Panc1 (cell line): ENCODE measurements at regions not wholly inside any gene's neighbourhood (a gene's known extent, or its start where the extent isn't known, plus 50 kb on each side); places are given as distances from the start of the nearest gene placed in this dataset.
"Not testable (repeated sequence)": the region's sequence is repeated elsewhere in the genome, so short reads cannot be mapped to it uniquely, and the experiment has no call there.

Source experiments
- ATAC-seq: fragments of 200-7000 bp; cut with Tn5 transposase; 2 replicates; pipeline ENCODE4 v1.9.1; 2020; ENCODE audit warnings: mild to moderate bottlenecking, moderate library complexity
- BruUV-seq: library from RNA; stranded (reverse); fragments of 400-500 nt; replicated peaks from 2 replicates; lab custom pipeline; 2021; lab: Mats Ljungman, UMichigan
- CTCF ChIA-PET: fragments of 300-600 bp; sonication (Branson Sonifier 250); formaldehyde crosslinking; loops from one replicate; lab custom pipeline; 2022; ENCODE audit warnings: antibody characterized with exemption; lab: Charles Lee
- POLR2A ChIA-PET: fragments of 300-600 bp; sonication (Branson Sonifier 250); formaldehyde crosslinking; loops from one replicate; lab custom pipeline; 2022; ENCODE audit warnings: antibody characterized with exemption; lab: Charles Lee
- DNase-seq: peaks from one replicate; pipeline ENCODE4 v3.0.0-alpha.2; 2010; ENCODE audit warnings: low read depth, low spot score
- H3K27ac ChIP-seq: 2 replicates; pipeline ENCODE4 v1.5.1; 2011; ENCODE audit warnings: mild to moderate bottlenecking, low read length, inconsistent platforms
- H3K27me3 ChIP-seq: fragments of 200-500 bp; sonication (Bioruptor generic); 2 replicates; pipeline ENCODE4 v1.6.0; 2014; ENCODE audit warnings: low read length, inconsistent platforms; ENCODE audit not compliant: control insufficient read depth, insufficient read depth
- H3K36me3 ChIP-seq: fragments of 200-500 bp; sonication (Bioruptor generic); 2 replicates; pipeline ENCODE4 v1.5.1; 2014; ENCODE audit warnings: inconsistent platforms, mild to moderate bottlenecking, low read length, moderate library complexity; ENCODE audit not compliant: control insufficient read depth, insufficient read depth
- H3K4me1 ChIP-seq: 2 replicates; pipeline ENCODE4 v1.5.1; 2011; ENCODE audit warnings: inconsistent platforms, mild to moderate bottlenecking, low read length, moderate library complexity; ENCODE audit not compliant: control insufficient read depth, insufficient read depth
- H3K4me3 ChIP-seq, 2 experiments: 2 replicates each; pipeline ENCODE4 v1.5.1; 2011 to 2012; ENCODE audit warnings: low read depth in 2 of 2, low read length in 2 of 2, mild to moderate bottlenecking in 2 of 2, inconsistent platforms in 1 of 2, moderate library complexity in 1 of 2
- H3K9me3 ChIP-seq: fragments of 200-500 bp; sonication (Bioruptor generic); 2 replicates; pipeline ENCODE4 v1.5.1; 2014; ENCODE audit warnings: low read depth, mild to moderate bottlenecking, inconsistent platforms, low read length, moderate library complexity; ENCODE audit not compliant: control insufficient read depth, insufficient read depth
- CTCF ChIP-seq: fragments of 450-650 bp; IDR thresholded peaks from 2 replicates; pipeline ENCODE4 v1.5.1; 2017; ENCODE audit warnings: mild to moderate bottlenecking
- POLR2AphosphoS5 ChIP-seq: IDR thresholded peaks from 2 replicates; pipeline ENCODE4 v1.6.1; 2012; ENCODE audit warnings: mild to moderate bottlenecking, low read depth, low read length, moderate library complexity
- REST ChIP-seq, 2 experiments: IDR thresholded peaks; 2 replicates each; pipeline ENCODE4 v1.6.1; 2011 to 2012; ENCODE audit warnings: low read depth in 2 of 2, control low read depth in 1 of 2, low read length in 1 of 2, mild to moderate bottlenecking in 1 of 2, moderate library complexity in 1 of 2; ENCODE audit not compliant: insufficient read depth in 1 of 2
- SIN3A ChIP-seq: IDR thresholded peaks from 2 replicates; pipeline ENCODE4 v1.6.1; 2012; ENCODE audit warnings: low read depth, mild to moderate bottlenecking, low read length, moderate library complexity, borderline replicate concordance; ENCODE audit not compliant: insufficient read depth
- TCF7L2 ChIP-seq: IDR thresholded peaks from 2 replicates; pipeline ENCODE4 v1.6.1; 2011; ENCODE audit warnings: mild to moderate bottlenecking, low read depth, low read length, inconsistent platforms
- in situ Hi-C: cut with HindIII; loops from 2 replicates; pipeline ENCODE4 v1.10.0; 2016; ENCODE audit warnings: low sequenced_read_pairs, low pct_unique_long_range_greater_than_20kb
- intact Hi-C: fragments of 100-400 bp; cut with micrococcal nuclease; formaldehyde crosslinking; loops from one replicate; pipeline ENCODE4 v1.10.0; 2022; ENCODE audit not compliant: unreplicated experiment

GRCh38 chr6:6986344-6986743 is 121.4 kb upstream of the RREB1 start:
- POLR2A ChIA-PET: no interaction called here
- no peaks in the 10 kb centered on the region for H3K9me3 ChIP-seq
- no peaks in the 10 kb centered on the region for H3K36me3 ChIP-seq
- no TSS peak for BruUV-seq
- CTCF ChIA-PET: no interaction called here
- no peak overlapping the region for H3K4me3 ChIP-seq
- no peaks in the 10 kb centered on the region for H3K4me1 ChIP-seq
- TF ChIP-seq CTCF (no peak), POLR2AphosphoS5 (no peak), TCF7L2 (no peak), REST (IDR thresholded peaks at IDR 0.05; ENCODE audit: insufficient read depth in 1 of 2, low read depth in 2 of 2, low read length in 1 of 2) (no peak), SIN3A (no peak)
- intact Hi-C loops (no loop called here), in situ Hi-C loops (no loop called here)
- H3K27ac ChIP-seq: no peak overlapping the region
- H3K27me3 ChIP-seq: no peaks in the 10 kb centered on the region
- ATAC-seq (no peak), DNase-seq (no peak)

GRCh38 chr6:6987749-6988148 is 120.0 kb upstream of the RREB1 start:
- no TSS peak for BruUV-seq
- ChIA-PET CTCF (no interaction called here), POLR2A (no interaction called here)
- H3K27ac ChIP-seq: no peak overlapping the region
- in situ Hi-C loops: no loop called here
- no peak for ATAC-seq
- intact Hi-C loops: no loop called here
- no peaks in the 10 kb centered on the region for H3K27me3 ChIP-seq
- H3K36me3 ChIP-seq: no peaks in the 10 kb centered on the region
- no peaks in the 10 kb centered on the region for H3K9me3 ChIP-seq
- H3K4me3 ChIP-seq: no peak overlapping the region; a peak in 1 of 4 replicates
- no peak for TF ChIP-seq TCF7L2
- TF ChIP-seq CTCF: no peak
- no peak for TF ChIP-seq REST (IDR thresholded peaks at IDR 0.05; ENCODE audit: insufficient read depth in 1 of 2, low read depth in 2 of 2, low read length in 1 of 2)
- TF ChIP-seq SIN3A: no peak
- no peak for TF ChIP-seq POLR2AphosphoS5
- H3K4me1 ChIP-seq: no peaks in the 10 kb centered on the region
- DNase-seq: no peak

GRCh38 chr6:6990059-6990458 is 117.7 kb upstream of the RREB1 start:
- DNase-seq, intact Hi-C loops, CTCF ChIA-PET, POLR2A ChIA-PET, H3K4me1 ChIP-seq, H3K27ac ChIP-seq, BruUV-seq, ATAC-seq, H3K27me3 ChIP-seq, H3K9me3 ChIP-seq, H3K36me3 ChIP-seq, in situ Hi-C loops, H3K4me3 ChIP-seq: not testable (repeated sequence)
